Transverse colon (tissue), 4 donors: ENCODE measurements at regions not wholly inside any gene's neighbourhood (a gene's known extent, or its start where the extent isn't known, plus 50 kb on each side); places are given as distances from the start of the nearest gene placed in this dataset.

Experiments
- DNase-seq: peaks from one replicate; pipeline ENCODE4 v3.0.0-alpha.2; 2019
- H3K27ac ChIP-seq, 4 donors: fragments of 200-600 bp; sonication (generic); 2 replicates each; pipeline ENCODE4 v1.5.1; 2016 to 2018; ENCODE audit warnings: inconsistent platforms in 4 of 4
- H3K27me3 ChIP-seq: fragments of 200-600 bp; sonication (generic); 2 replicates; pipeline ENCODE4 v1.5.1; 2017; ENCODE audit warnings: inconsistent platforms
- H3K36me3 ChIP-seq, 4 donors: fragments of 200-600 bp; sonication (generic); 2 replicates each; pipeline ENCODE4 v1.5.1; 2017 to 2019; ENCODE audit warnings: inconsistent platforms in 4 of 4
- H3K4me1 ChIP-seq, 4 donors: fragments of 200-600 bp; sonication (generic); 2 replicates each; pipeline ENCODE4 v1.5.1; 2017 to 2020; ENCODE audit warnings: inconsistent platforms in 4 of 4
- H3K4me3 ChIP-seq, 4 donors: fragments of 200-600 bp; sonication (generic); 1 replicate in 1 of 4; 2 replicates in 3 of 4; pipeline versions ENCODE4 v1.5.1 to v1.6.1; 2017 to 2019; ENCODE audit warnings: inconsistent platforms in 4 of 4
- H3K9me3 ChIP-seq, 2 donors: fragments of 200-600 bp; sonication (generic); 2 replicates each; pipeline ENCODE4 v1.5.1; 2017 to 2019; ENCODE audit warnings: inconsistent platforms in 2 of 2
- CTCF ChIP-seq, 5 experiments: fragments of 200-600 bp in 3 of 5; fragments of 450-650 bp in 2 of 5; sonication (generic) in 3 of 5; IDR thresholded peaks; 1 replicate in 2 of 5; 2 replicates in 3 of 5; pipeline ENCODE4 v1.5.1; 2016 to 2017; ENCODE audit warnings: antibody characterized with exemption in 5 of 5, inconsistent platforms in 3 of 5, mild to moderate bottlenecking in 2 of 5, moderate library complexity in 1 of 5
- EP300 ChIP-seq: sonication (generic); formaldehyde crosslinking; IDR thresholded peaks from one replicate; pipeline ENCODE4 v1.6.1; 2017; ENCODE audit warnings: antibody characterized with exemption, low read depth
- POLR2A ChIP-seq: fragments of 450-650 bp; IDR thresholded peaks from one replicate; pipeline ENCODE4 v1.6.1; 2016; ENCODE audit warnings: antibody characterized with exemption, mild to moderate bottlenecking, moderate library complexity
- POLR2AphosphoS5 ChIP-seq, 3 donors: sonication (generic); formaldehyde crosslinking; IDR thresholded peaks; one replicate each; pipeline ENCODE4 v1.6.1; 2016; ENCODE audit warnings: antibody characterized with exemption in 3 of 3
- WGBS, 2 donors: methylation state at CpG; one replicate each; pipeline ENCODE4 v1.1.5; 2018; ENCODE audit warnings: low coverage in 1 of 2; 5-methylcytosine and 5-hydroxymethylcytosine counted together
- in situ Hi-C, 4 donors: fragments of 200-750 bp; cut with MboI; loops; one replicate each; pipeline versions ENCODE4 v1.15.0 to v1.15.1; 2017; ENCODE audit warnings: low sequenced_read_pairs in 3 of 4, low pct_ligation_motif_present in 1 of 4, low pct_unique_long_range_greater_than_20kb in 1 of 4
- intact Hi-C: fragments of 100-400 bp; cut with DNase I; formaldehyde crosslinking; loops from one replicate; pipeline ENCODE4 v1.15.1; 2023; ENCODE audit warnings: low total_unique reads

GRCh38 chr3:187809612-187809991 lies 64.3 kb upstream of the BCL6 start:
- in situ Hi-C loops (no loop called here), intact Hi-C loops (no loop called here)
- H3K27me3 ChIP-seq = no peaks in the 10 kb centered on the region
- no peak overlapping the region for H3K4me3 ChIP-seq
- H3K4me1 ChIP-seq = peaks cover 0 to 28% (median 10%) of the 10 kb centered on the region in 4 donors
- no peaks in the 10 kb centered on the region for H3K36me3 ChIP-seq
- no peak for DNase-seq
- peak overlapping the region; percentile 28 to 83 (median 76) for H3K27ac ChIP-seq
- WGBS, 2 donors = 66 to 71% methylated on average over 1 to 3 of the region's 3 CpGs
- H3K9me3 ChIP-seq = no peaks in the 10 kb centered on the region
- no peak for TF ChIP-seq CTCF (IDR thresholded peaks at IDR 0.05)
- no peak for TF ChIP-seq POLR2AphosphoS5 (IDR thresholded peaks at IDR 0.05)
- no peak for TF ChIP-seq POLR2A
- TF ChIP-seq EP300 = no peak

GRCh38 chr3:187810021-187810446 lies 64.8 kb upstream of the BCL6 start:
- DNase-seq = no peak
- no peaks in the 10 kb centered on the region for H3K9me3 ChIP-seq
- H3K4me3 ChIP-seq = no peak overlapping the region
- 60 to 67% methylated on average over 1 to 3 of the region's 3 CpGs for WGBS, 2 donors
- no peaks in the 10 kb centered on the region for H3K36me3 ChIP-seq
- H3K4me1 ChIP-seq = peaks cover 0 to 28% (median 10%) of the 10 kb centered on the region in 4 donors
- H3K27ac ChIP-seq = peak overlapping the region in 1 of 4 donors; percentile 83
- in situ Hi-C loops = no loop called here
- no peaks in the 10 kb centered on the region for H3K27me3 ChIP-seq
- intact Hi-C loops = no loop called here
- TF ChIP-seq POLR2A (no peak), POLR2AphosphoS5 (IDR thresholded peaks at IDR 0.05) (no peak), CTCF (IDR thresholded peaks at IDR 0.05) (no peak), EP300 (no peak)

- in situ Hi-C loops = no loop called here
- intact Hi-C loops = no loop called here
- 83 to 87% methylated on average over 3 to 4 of the region's 4 CpGs for WGBS, 2 donors
- Histone ChIP-seq H3K36me3 (no peaks in the 10 kb centered on the region), H3K9me3 (no peaks in the 10 kb centered on the region), H3K27ac (no peak overlapping the region), H3K27me3 (no peaks in the 10 kb centered on the region), H3K4me1 (peaks cover 0 to 28% (median 10%) of the 10 kb centered on the region in 4 donors), H3K4me3 (no peak overlapping the region)
- no peak for DNase-seq
- TF ChIP-seq POLR2A = no peak
- TF ChIP-seq EP300 = no peak
- TF ChIP-seq POLR2AphosphoS5 (IDR thresholded peaks at IDR 0.05) = no peak
- TF ChIP-seq CTCF (IDR thresholded peaks at IDR 0.05) = no peak
These were observed 66.5 kb upstream of the BCL6 start for GRCh38 chr3:187811585-187812250.

- Histone ChIP-seq H3K4me3 (no peak overlapping the region), H3K27ac (no peak overlapping the region), H3K36me3 (no peaks in the 10 kb centered on the region), H3K27me3 (no peaks in the 10 kb centered on the region), H3K9me3 (peaks cover 0 to 2% of the 10 kb centered on the region in 2 donors), H3K4me1 (peaks cover 0 to 28% (median 10%) of the 10 kb centered on the region in 4 donors)
- WGBS, 2 donors = 90 to 96% methylated on average over 5 of the region's 5 CpGs
- intact Hi-C loops = no loop called here
- in situ Hi-C loops = no loop called here
- TF ChIP-seq POLR2AphosphoS5 (IDR thresholded peaks at IDR 0.05) (no peak), POLR2A (no peak), CTCF (IDR thresholded peaks at IDR 0.05) (no peak), EP300 (no peak)
- no peak for DNase-seq
These were observed 67.2 kb upstream of the BCL6 start for GRCh38 chr3:187812496-187812895.
